PC-9 (cell line): ENCODE measurements at regions not wholly inside any gene's neighbourhood (a gene's known extent, or its start where the extent isn't known, plus 50 kb on each side); places are given as distances from the start of the nearest gene placed in this dataset.

Experiments used
- EZH2 ChIP-seq: fragments of 200-600 bp; sonication (generic); IDR thresholded peaks from 2 replicates; pipeline ENCODE4 v1.8.0; 2017; ENCODE audit warnings: antibody characterized with exemption, low read depth
- TF ChIP-seq, protein P1 (sequence below): fragments of 200-600 bp; sonication (generic); conservative IDR thresholded peaks from 2 replicates; pipeline ENCODE4 v1.6.1; 2017; ENCODE audit warnings: mixed run types, antibody characterized with exemption, mild to moderate bottlenecking, moderate library complexity

DNA sequence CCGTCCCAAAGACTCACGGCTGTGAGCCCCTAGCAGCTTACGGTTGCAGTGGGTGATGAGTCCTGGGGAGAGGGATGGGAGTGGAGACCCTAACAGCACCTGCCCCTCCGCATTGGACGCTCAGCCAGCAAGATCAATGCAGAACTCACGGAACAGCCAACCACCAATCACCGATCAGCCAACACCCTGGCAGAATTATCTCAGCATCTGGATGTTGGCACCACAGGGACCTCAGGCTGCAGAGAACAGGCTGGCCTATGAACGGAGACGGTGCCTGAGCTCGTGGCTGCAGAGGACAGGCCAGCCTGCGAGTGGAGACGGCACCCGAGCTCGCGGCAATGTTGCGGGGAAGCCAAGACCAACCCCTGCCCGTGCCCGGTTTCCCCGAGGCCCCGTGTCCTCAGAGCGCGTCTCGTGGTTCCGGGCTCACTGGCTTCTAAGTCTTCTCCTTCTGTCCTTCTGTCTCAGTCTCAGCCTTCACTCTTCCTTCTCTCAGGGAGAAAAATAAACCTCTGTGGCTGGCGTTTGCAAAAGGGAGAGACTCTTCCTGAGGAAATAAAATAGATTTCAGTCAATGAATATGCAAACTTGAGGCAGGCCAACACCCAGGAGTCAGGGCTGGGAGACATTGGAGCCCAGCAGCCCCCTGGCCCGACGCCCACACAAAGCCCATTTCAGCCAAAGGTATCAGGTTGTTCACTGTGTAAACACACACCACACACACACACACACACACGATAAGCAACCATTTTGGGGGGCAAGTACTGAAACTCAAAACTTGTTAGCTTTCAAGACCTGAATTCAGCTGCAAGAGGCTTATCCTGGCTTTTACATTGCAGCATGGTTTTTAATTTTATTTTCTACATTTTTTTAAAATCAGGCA lies 67.8 kb downstream of the SIK1 start:
- TF ChIP-seq, protein P1, sequence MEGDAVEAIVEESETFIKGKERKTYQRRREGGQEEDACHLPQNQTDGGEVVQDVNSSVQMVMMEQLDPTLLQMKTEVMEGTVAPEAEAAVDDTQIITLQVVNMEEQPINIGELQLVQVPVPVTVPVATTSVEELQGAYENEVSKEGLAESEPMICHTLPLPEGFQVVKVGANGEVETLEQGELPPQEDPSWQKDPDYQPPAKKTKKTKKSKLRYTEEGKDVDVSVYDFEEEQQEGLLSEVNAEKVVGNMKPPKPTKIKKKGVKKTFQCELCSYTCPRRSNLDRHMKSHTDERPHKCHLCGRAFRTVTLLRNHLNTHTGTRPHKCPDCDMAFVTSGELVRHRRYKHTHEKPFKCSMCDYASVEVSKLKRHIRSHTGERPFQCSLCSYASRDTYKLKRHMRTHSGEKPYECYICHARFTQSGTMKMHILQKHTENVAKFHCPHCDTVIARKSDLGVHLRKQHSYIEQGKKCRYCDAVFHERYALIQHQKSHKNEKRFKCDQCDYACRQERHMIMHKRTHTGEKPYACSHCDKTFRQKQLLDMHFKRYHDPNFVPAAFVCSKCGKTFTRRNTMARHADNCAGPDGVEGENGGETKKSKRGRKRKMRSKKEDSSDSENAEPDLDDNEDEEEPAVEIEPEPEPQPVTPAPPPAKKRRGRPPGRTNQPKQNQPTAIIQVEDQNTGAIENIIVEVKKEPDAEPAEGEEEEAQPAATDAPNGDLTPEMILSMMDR = no peak
- TF ChIP-seq EZH2 = no peak
